Activated CD8-positive, alpha-beta T cell treated with anti-CD3 and anti-CD28 coated beads, Interleukin-2, amount 10 ng/mL, durations not matched to agents 7 days and 5 days (primary cell): ENCODE measurements at regions not wholly inside any gene's neighbourhood (a gene's known extent, or its start where the extent isn't known, plus 50 kb on each side); places are given as distances from the start of the nearest gene placed in this dataset.

Experiments used
- ATAC-seq: fragments of 150-1000 bp; cut with Tn5 transposase; one replicate; pipeline ENCODE4 v1.10.0; 2021; ENCODE audit warnings: moderate library complexity
- CTCF ChIA-PET: fragments of 350-600 bp; sonication (Branson Sonifier 250); formaldehyde crosslinking; loops from one replicate; lab custom pipeline; 2021; ENCODE audit warnings: antibody characterized with exemption; lab: Charles Lee
- POLR2A ChIA-PET: fragments of 350-600 bp; sonication (Branson Sonifier 250); formaldehyde crosslinking; loops from one replicate; lab custom pipeline; 2021; ENCODE audit warnings: antibody characterized with exemption; lab: Charles Lee
- DNase-seq: peaks from one replicate; pipeline ENCODE4 v3.0.0-alpha.2; 2020
- H3K27ac Mint-ChIP-seq: one replicate; pipeline ENCODE4 v1.8.0; 2021; ENCODE audit warnings: mild to moderate bottlenecking, mixed read lengths
- H3K27me3 Mint-ChIP-seq: one replicate; pipeline ENCODE4 v1.8.0; 2021; ENCODE audit warnings: low read depth, mixed read lengths
- H3K36me3 Mint-ChIP-seq: one replicate; pipeline ENCODE4 v1.8.0; 2021; ENCODE audit warnings: low read depth, mixed read lengths
- H3K4me1 Mint-ChIP-seq: one replicate; pipeline ENCODE4 v1.8.0; 2021; ENCODE audit warnings: low read depth, mixed read lengths
- H3K4me3 Mint-ChIP-seq: one replicate; pipeline ENCODE4 v1.8.0; 2021; ENCODE audit warnings: mild to moderate bottlenecking, mixed read lengths
- H3K9me3 Mint-ChIP-seq: one replicate; pipeline ENCODE4 v1.8.0; 2022; ENCODE audit warnings: mixed read lengths; ENCODE audit not compliant: insufficient read depth

- H3K9me3 Mint-ChIP-seq, result peaks cover 3% of the 10 kb centered on the region
- H3K4me1 Mint-ChIP-seq, result peaks cover 7% of the 10 kb centered on the region
- no peaks in the 10 kb centered on the region for H3K36me3 Mint-ChIP-seq
- no peak for DNase-seq
- no peak overlapping the region for H3K4me3 Mint-ChIP-seq
- no peaks in the 10 kb centered on the region for H3K27me3 Mint-ChIP-seq
- H3K27ac Mint-ChIP-seq, result no peak overlapping the region
- ChIA-PET POLR2A (no interaction called here), CTCF (no interaction called here)
- ATAC-seq, result no peak
These were observed 1113.4 kb downstream of the BRD1 start for GRCh38 chr22:48714231-48714630.

GRCh38 chr22:48713272-48714205 is 1114.1 kb downstream of the BRD1 start:
- CTCF ChIA-PET, result no interaction called here
- Mint-ChIP-seq H3K9me3 (no peaks in the 10 kb centered on the region), H3K27me3 (no peaks in the 10 kb centered on the region), H3K27ac (no peak overlapping the region), H3K36me3 (no peaks in the 10 kb centered on the region), H3K4me3 (no peak overlapping the region), H3K4me1 (peaks cover 4% of the 10 kb centered on the region)
- no peak for DNase-seq
- no peak for ATAC-seq
- POLR2A ChIA-PET, result no interaction called here

DNA sequence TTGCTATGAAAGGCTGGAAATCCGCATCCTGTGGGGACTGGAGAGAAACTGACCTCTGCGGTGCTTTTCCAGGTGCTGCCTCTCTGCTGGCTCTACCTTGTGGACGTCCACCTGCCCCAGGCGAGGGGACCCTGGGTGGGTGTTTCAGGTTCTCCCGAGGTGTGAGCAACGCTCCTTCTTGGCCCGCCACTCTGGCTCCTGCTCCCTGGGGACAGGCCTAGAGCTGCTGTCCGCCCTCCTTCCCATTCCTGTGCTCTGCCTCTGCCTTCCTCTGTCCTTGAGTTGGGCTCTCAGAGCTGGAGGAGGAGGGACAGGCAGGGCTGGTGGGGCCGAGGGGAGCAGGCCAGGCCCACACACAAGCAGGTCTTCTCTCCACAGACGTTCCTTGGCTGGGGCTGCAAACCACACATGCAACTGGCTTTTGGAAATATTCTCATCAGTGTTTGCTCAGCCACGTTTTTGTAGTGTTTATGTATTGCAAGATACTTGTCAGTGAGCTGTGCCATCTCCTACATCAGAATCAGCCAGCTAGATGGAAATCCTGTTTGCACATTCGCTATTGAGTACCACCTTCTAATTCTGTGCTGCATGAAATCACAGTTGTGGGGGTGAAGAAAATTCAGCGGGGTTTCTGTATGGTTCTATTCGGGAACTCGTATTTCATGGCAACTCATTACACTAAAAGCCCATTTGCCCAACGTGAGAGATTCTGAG is 1115.0 kb downstream of the BRD1 start:
- Mint-ChIP-seq H3K36me3 (no peaks in the 10 kb centered on the region), H3K9me3 (no peaks in the 10 kb centered on the region), H3K27me3 (no peaks in the 10 kb centered on the region), H3K4me3 (no peak overlapping the region), H3K4me1 (no peaks in the 10 kb centered on the region), H3K27ac (no peak overlapping the region)
- ATAC-seq, result no peak
- no peak for DNase-seq
- CTCF ChIA-PET, result no interaction called here
- POLR2A ChIA-PET, result no interaction called here

DNA sequence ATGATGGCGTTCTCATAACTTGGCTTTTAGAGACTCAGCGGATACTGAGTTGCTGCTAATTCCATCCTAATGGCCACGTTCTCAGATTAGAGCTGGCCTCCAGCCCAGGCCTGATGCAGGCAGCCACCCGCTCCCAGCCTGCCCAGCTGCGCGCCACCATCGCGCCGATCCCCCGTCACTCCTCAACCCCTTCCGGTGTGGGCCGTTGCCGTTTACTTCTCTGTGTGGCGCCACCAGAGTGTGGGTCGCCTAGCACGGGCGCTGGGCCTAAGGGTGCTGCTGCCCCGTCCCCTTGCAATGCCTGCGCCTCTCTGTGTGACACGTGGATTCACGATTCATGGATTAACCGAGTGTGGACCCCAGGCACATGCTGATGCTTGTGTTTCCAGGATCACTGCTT is 1116.0 kb downstream of the BRD1 start:
- no peaks in the 10 kb centered on the region for H3K36me3 Mint-ChIP-seq
- ATAC-seq (no peak), DNase-seq (no peak)
- no peaks in the 10 kb centered on the region for H3K9me3 Mint-ChIP-seq
- H3K4me1 Mint-ChIP-seq, result no peaks in the 10 kb centered on the region
- H3K27ac Mint-ChIP-seq, result no peak overlapping the region
- ChIA-PET CTCF (no interaction called here), POLR2A (no interaction called here)
- no peak overlapping the region for H3K4me3 Mint-ChIP-seq
- no peaks in the 10 kb centered on the region for H3K27me3 Mint-ChIP-seq

- no peak for ATAC-seq
- Mint-ChIP-seq H3K36me3 (no peaks in the 10 kb centered on the region), H3K27me3 (no peaks in the 10 kb centered on the region), H3K4me1 (no peaks in the 10 kb centered on the region), H3K9me3 (no peaks in the 10 kb centered on the region), H3K27ac (no peak overlapping the region), H3K4me3 (no peak overlapping the region)
- ChIA-PET POLR2A (no interaction called here), CTCF (no interaction called here)
- DNase-seq, result no peak
These were observed 1116.6 kb downstream of the BRD1 start for GRCh38 chr22:48711031-48711431.

DNA sequence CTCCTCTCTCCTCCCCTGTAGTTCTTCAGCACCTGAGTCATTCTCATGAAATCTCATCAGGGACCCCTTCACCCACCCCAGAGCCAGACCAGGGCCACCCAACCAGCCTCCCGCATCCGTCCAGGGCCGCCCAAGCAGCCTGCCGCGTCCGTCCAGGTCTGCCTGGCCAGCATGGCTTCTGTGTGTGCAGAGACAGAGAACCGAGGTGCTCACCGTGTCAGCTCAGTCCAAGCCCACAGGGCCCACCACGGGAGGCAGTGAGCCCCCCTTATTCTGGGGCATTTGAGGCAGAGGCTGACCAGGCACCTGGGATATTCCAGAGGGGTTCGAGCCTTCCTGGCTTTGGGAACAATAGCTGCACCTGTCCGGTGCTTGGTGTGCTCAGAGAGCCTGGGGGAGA is 1117.3 kb downstream of the BRD1 start:
- no peak for DNase-seq
- CTCF ChIA-PET, result no interaction called here
- Mint-ChIP-seq H3K4me1 (no peaks in the 10 kb centered on the region), H3K9me3 (no peaks in the 10 kb centered on the region), H3K27ac (no peak overlapping the region), H3K36me3 (no peaks in the 10 kb centered on the region), H3K27me3 (no peaks in the 10 kb centered on the region), H3K4me3 (no peak overlapping the region)
- POLR2A ChIA-PET, result no interaction called here
- no peak for ATAC-seq

DNA sequence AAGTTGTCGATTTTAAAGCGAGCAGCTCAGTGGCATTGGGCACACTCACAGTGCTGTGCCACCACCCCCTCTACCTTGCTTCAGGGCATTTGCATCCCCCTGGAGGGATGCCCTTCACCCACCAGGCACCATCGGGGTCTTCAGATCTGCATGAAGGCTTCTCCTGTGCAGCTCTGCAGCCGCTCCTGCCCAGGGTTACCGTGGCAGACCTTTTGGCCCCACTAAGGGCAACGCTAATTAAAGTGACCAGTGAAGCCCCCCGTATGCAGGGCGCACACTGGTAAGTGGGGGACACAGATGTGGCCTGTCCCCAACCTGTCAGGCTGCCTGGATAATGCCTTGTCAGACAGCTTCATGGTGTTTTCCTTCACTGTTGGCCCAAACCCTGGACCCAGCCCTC is 1117.7 kb downstream of the BRD1 start:
- POLR2A ChIA-PET, result no interaction called here
- no peaks in the 10 kb centered on the region for H3K36me3 Mint-ChIP-seq

GRCh38 chr22:48709453-48709852 is 1118.2 kb downstream of the BRD1 start:
- ChIA-PET POLR2A (no interaction called here), CTCF (no interaction called here)
- H3K27me3 Mint-ChIP-seq, result no peaks in the 10 kb centered on the region
- H3K4me1 Mint-ChIP-seq, result no peaks in the 10 kb centered on the region
- no peak for DNase-seq
- H3K4me3 Mint-ChIP-seq, result no peak overlapping the region
- no peaks in the 10 kb centered on the region for H3K9me3 Mint-ChIP-seq
- no peak for ATAC-seq
- no peaks in the 10 kb centered on the region for H3K36me3 Mint-ChIP-seq
- H3K27ac Mint-ChIP-seq, result no peak overlapping the region

More for the DNA sequence above, 1117.7 kb downstream of the BRD1 start:
- CTCF ChIA-PET, result no interaction called here
- no peak for ATAC-seq
- Mint-ChIP-seq H3K9me3 (no peaks in the 10 kb centered on the region), H3K27ac (no peak overlapping the region), H3K4me1 (no peaks in the 10 kb centered on the region), H3K4me3 (no peak overlapping the region), H3K27me3 (no peaks in the 10 kb centered on the region)
- no peak for DNase-seq

DNA sequence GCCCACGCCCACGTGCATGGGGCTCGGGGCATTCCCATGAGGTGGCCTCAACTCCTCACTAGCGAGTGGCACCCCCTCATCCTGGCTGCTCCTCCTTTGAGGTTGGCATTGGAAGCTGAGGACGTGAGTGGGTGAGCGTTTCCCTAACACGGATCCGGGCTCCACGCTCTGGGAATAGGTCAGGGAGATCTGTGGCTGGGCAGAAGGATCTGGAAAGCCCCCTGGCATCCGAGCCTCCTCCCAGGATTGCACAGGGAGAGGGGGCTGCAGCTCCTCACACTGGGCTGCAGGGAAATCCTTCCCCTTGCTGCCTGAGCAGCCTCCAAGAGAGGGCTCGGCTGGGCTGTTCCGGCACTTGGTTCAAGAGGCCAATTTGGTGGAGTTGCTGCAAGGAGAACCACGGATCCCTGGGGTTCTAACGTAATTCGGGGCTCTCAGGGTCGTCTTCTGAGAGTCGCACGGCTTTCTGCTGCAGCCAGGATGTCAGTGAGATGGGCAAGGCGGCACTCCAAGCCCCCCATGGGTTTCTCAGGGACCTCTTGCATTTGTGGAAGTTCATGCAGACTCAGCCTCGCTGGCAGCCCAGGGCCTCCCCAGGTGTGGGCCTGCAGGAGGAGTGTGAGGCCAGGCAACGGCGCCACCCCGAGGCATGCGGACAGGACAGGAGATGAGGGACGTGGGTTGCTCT is 1119.0 kb downstream of the BRD1 start:
- no peak for ATAC-seq

GRCh38 chr22:48707763-48708557 is 1119.7 kb downstream of the BRD1 start:
- H3K4me3 Mint-ChIP-seq, result no peak overlapping the region
- ChIA-PET CTCF (no interaction called here), POLR2A (no interaction called here)

More for the DNA sequence above, 1119.0 kb downstream of the BRD1 start:
- Mint-ChIP-seq H3K4me1 (no peaks in the 10 kb centered on the region), H3K36me3 (no peaks in the 10 kb centered on the region), H3K27ac (no peak overlapping the region), H3K9me3 (no peaks in the 10 kb centered on the region), H3K4me3 (no peak overlapping the region), H3K27me3 (no peaks in the 10 kb centered on the region)
- DNase-seq, result no peak
- ChIA-PET CTCF (no interaction called here), POLR2A (no interaction called here)

DNA sequence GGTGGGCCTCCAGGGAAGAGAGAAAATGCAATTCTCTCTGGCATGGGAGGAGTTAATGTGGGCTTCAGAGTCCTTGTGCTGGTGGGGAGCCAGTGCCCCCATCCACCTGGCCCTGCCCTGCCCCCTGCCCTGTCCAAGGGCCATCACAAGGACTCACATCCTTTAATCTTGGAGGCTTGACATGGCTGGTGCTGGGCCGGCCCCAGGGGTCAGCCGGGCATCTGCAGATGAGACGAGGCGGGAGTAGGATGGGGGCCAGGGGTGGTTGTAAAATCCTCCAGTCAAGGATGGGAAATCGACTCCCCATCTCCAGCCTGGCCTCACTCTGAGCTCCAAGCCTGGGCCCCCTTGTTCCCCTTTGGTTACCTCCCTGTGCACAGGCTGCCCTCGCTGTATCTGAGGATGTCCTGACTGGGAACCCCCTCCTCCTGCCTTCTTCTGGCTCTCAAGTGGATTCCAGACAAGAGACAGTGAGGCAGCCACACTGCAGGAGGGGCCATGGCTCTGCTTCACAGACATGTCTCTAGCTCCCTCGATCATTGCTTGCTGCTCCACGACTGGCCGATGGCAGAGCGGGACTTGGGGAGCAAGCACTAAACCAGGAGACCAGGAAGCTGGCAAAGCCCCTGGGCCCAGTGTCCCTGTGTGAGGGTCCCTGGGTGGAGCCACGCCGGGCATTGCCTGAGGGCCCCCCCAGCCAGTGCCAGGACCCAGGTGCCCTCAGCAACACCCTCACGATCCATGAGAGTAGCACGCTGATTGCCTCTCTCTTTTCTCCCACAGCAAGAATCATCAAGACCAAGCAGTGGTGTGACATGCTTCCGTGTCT is 1120.5 kb downstream of the BRD1 start:
- Mint-ChIP-seq H3K4me3 (no peak overlapping the region), H3K9me3 (no peaks in the 10 kb centered on the region), H3K4me1 (no peaks in the 10 kb centered on the region), H3K27ac (no peak overlapping the region), H3K36me3 (no peaks in the 10 kb centered on the region), H3K27me3 (no peaks in the 10 kb centered on the region)
- ChIA-PET CTCF (no interaction called here), POLR2A (no interaction called here)
- ATAC-seq (no peak), DNase-seq (no peak)

More at GRCh38 chr22:48707763-48708557, 1119.7 kb downstream of the BRD1 start:
- H3K4me1 Mint-ChIP-seq, result no peaks in the 10 kb centered on the region
- no peaks in the 10 kb centered on the region for H3K36me3 Mint-ChIP-seq
- H3K27ac Mint-ChIP-seq, result no peak overlapping the region
- H3K27me3 Mint-ChIP-seq, result no peaks in the 10 kb centered on the region
- no peaks in the 10 kb centered on the region for H3K9me3 Mint-ChIP-seq
- ATAC-seq (no peak), DNase-seq (no peak)
